WTC11 (cell line): ENCODE measurements at regions not wholly inside any gene's neighbourhood (a gene's known extent, or its start where the extent isn't known, plus 50 kb on each side); places are given as distances from the start of the nearest gene placed in this dataset.

Experiments
- ATAC-seq: fragments of 200-7000 bp; cut with Tn5 transposase; 2 replicates; pipeline ENCODE4 v1.10.0; 2021; ENCODE audit warnings: mild to moderate bottlenecking, moderate library complexity
- CTCF ChIA-PET: fragments of 300-600 bp; sonication (Branson Sonifier 250); formaldehyde crosslinking; loops from one replicate; lab custom pipeline; 2021; ENCODE audit warnings: antibody characterized with exemption; lab: Charles Lee
- POLR2A ChIA-PET: fragments of 350-600 bp; sonication (Branson Sonifier 250); formaldehyde crosslinking; loops from one replicate; lab custom pipeline; 2021; ENCODE audit warnings: antibody characterized with exemption; lab: Charles Lee
- DNase-seq: peaks from one replicate; pipeline ENCODE4 v3.0.0; 2021; ENCODE audit warnings: low spot score
- H3K27ac Mint-ChIP-seq: 2 replicates; pipeline ENCODE4 v1.8.0; 2021; ENCODE audit warnings: mixed read lengths
- H3K27me3 Mint-ChIP-seq: 2 replicates; pipeline ENCODE4 v1.8.0; 2021; ENCODE audit warnings: low read depth, mild to moderate bottlenecking, moderate library complexity, mixed read lengths
- H3K36me3 Mint-ChIP-seq: 2 replicates; pipeline ENCODE4 v1.8.0; 2021; ENCODE audit warnings: mixed read lengths
- H3K4me1 Mint-ChIP-seq: 2 replicates; pipeline ENCODE4 v1.8.0; 2022; ENCODE audit warnings: mixed read lengths
- H3K4me3 Mint-ChIP-seq: 2 replicates; pipeline ENCODE4 v1.8.0; 2021; ENCODE audit warnings: mild to moderate bottlenecking, moderate library complexity, mixed read lengths
- H3K9me3 Mint-ChIP-seq: 2 replicates; pipeline ENCODE4 v1.8.0; 2021; ENCODE audit warnings: mixed read lengths
- CREB1 ChIP-seq: sonication (generic); formaldehyde crosslinking; IDR thresholded peaks from 2 replicates; pipeline ENCODE4 v1.8.0; 2023; ENCODE audit warnings: mild to moderate bottlenecking, missing genetic modification reagents
- CREM ChIP-seq: sonication (generic); formaldehyde crosslinking; IDR thresholded peaks from 2 replicates; pipeline ENCODE4 v1.8.1; 2022; ENCODE audit warnings: mild to moderate bottlenecking, missing genetic modification reagents, moderate library complexity
- E2F1 ChIP-seq: sonication (generic); formaldehyde crosslinking; IDR thresholded peaks from 2 replicates; pipeline ENCODE4 v1.8.0; 2022; ENCODE audit warnings: mild to moderate bottlenecking, missing genetic modification reagents
- E2F5 ChIP-seq: sonication (generic); formaldehyde crosslinking; IDR thresholded peaks from 2 replicates; pipeline ENCODE4 v1.8.1; 2022; ENCODE audit warnings: mild to moderate bottlenecking, moderate library complexity, missing genetic modification reagents
- ELF4 ChIP-seq: sonication (generic); formaldehyde crosslinking; IDR thresholded peaks from 2 replicates; pipeline ENCODE4 v1.8.1; 2022; ENCODE audit warnings: low read depth, mild to moderate bottlenecking, moderate library complexity, missing genetic modification reagents
- ETV6 ChIP-seq: sonication (generic); formaldehyde crosslinking; IDR thresholded peaks from 2 replicates; pipeline ENCODE4 v1.8.1; 2022; ENCODE audit warnings: mild to moderate bottlenecking, missing genetic modification reagents
- IRF1 ChIP-seq: sonication (generic); formaldehyde crosslinking; IDR thresholded peaks from 2 replicates; pipeline ENCODE4 v1.8.0; 2023; ENCODE audit warnings: missing genetic modification reagents
- MXD4 ChIP-seq: fragments of 250-450 bp; sonication (Bioruptor Pico); IDR thresholded peaks from 2 replicates; pipeline ENCODE4 v1.8.0; 2021; ENCODE audit warnings: mild to moderate bottlenecking, moderate library complexity, borderline replicate concordance
- NFE2L1 ChIP-seq: sonication (generic); formaldehyde crosslinking; IDR thresholded peaks from 2 replicates; pipeline ENCODE4 v1.8.1; 2023; ENCODE audit warnings: missing genetic modification reagents
- OVOL2 ChIP-seq: fragments of 250-450 bp; sonication (Bioruptor Pico); IDR thresholded peaks from 2 replicates; pipeline ENCODE4 v1.9.0; 2021; ENCODE audit warnings: mild to moderate bottlenecking, borderline replicate concordance
- PREB ChIP-seq: sonication (generic); formaldehyde crosslinking; IDR thresholded peaks from 2 replicates; pipeline ENCODE4 v1.8.1; 2022; ENCODE audit warnings: mild to moderate bottlenecking, missing genetic modification reagents, moderate library complexity, borderline replicate concordance
- PRRX2 ChIP-seq: fragments of 250-450 bp; sonication (Bioruptor Pico); IDR thresholded peaks from 2 replicates; pipeline ENCODE4 v1.8.0; 2021; ENCODE audit warnings: mild to moderate bottlenecking
- RELA ChIP-seq: sonication (generic); formaldehyde crosslinking; IDR thresholded peaks from 2 replicates; pipeline ENCODE4 v1.8.1; 2022; ENCODE audit warnings: missing genetic modification reagents, mild to moderate bottlenecking, borderline replicate concordance
- RORB ChIP-seq: fragments of 250-450 bp; sonication (Bioruptor Pico); IDR thresholded peaks from 2 replicates; pipeline ENCODE4 v1.9.0; 2021; ENCODE audit warnings: mild to moderate bottlenecking
- SMAD3 ChIP-seq: sonication (generic); formaldehyde crosslinking; IDR thresholded peaks from 2 replicates; pipeline ENCODE4 v1.8.0; 2022; ENCODE audit warnings: missing genetic modification reagents, mild to moderate bottlenecking, borderline replicate concordance
- SMAD4 ChIP-seq: sonication (generic); formaldehyde crosslinking; IDR thresholded peaks from 2 replicates; pipeline ENCODE4 v1.8.0; 2022; ENCODE audit warnings: mild to moderate bottlenecking, missing genetic modification reagents
- SP1 ChIP-seq: sonication (generic); formaldehyde crosslinking; conservative IDR thresholded peaks from 2 replicates; pipeline ENCODE4 v1.8.1; 2022; ENCODE audit warnings: missing genetic modification reagents
- TCF7 ChIP-seq: sonication (generic); formaldehyde crosslinking; IDR thresholded peaks from 2 replicates; pipeline ENCODE4 v1.8.0; 2022; ENCODE audit warnings: mild to moderate bottlenecking, low read depth, missing genetic modification reagents, moderate library complexity
- TEAD4 ChIP-seq: sonication (generic); formaldehyde crosslinking; IDR thresholded peaks from 2 replicates; pipeline ENCODE4 v1.8.0; 2022; ENCODE audit warnings: mild to moderate bottlenecking, missing genetic modification reagents
- USF1 ChIP-seq: sonication (generic); formaldehyde crosslinking; IDR thresholded peaks from 2 replicates; pipeline ENCODE4 v1.8.0; 2022; ENCODE audit warnings: mild to moderate bottlenecking, missing genetic modification reagents
- ZNF263 ChIP-seq: sonication (generic); formaldehyde crosslinking; IDR thresholded peaks from 2 replicates; pipeline ENCODE4 v1.8.1; 2022; ENCODE audit warnings: low read depth, mild to moderate bottlenecking, moderate library complexity, missing genetic modification reagents
- ZNF416 ChIP-seq: fragments of 250-450 bp; sonication (Bioruptor Pico); IDR thresholded peaks from 2 replicates; pipeline ENCODE4 v1.9.0; 2021; ENCODE audit warnings: mild to moderate bottlenecking, inconsistent platforms

- TF ChIP-seq TEAD4 (CRISPR knock-in tag) (no peak), PREB (no peak), RELA (no peak), CREM (CRISPR knock-in tag) (no peak), TCF7 (no peak), OVOL2 (CRISPR knock-in tag) (no peak)
Observed at GRCh38 chr3:72102112-72102616, 317.2 kb upstream of the PROK2 start (continued).

- Mint-ChIP-seq H3K4me3 (no peak overlapping the region), H3K27ac (no peak overlapping the region), H3K4me1 (peaks cover 21% of the 10 kb centered on the region), H3K27me3 (peaks cover 32% of the 10 kb centered on the region), H3K36me3 (no peaks in the 10 kb centered on the region; the same call in 1 of the 2 replicates), H3K9me3 (no peaks in the 10 kb centered on the region)
- ATAC-seq: no peak
- ChIA-PET POLR2A (no interaction called here), CTCF (interaction anchor here (1.7 kb wide), 1 partner anchor 146 kb away, joined by 7 read pairs; no protein-coding TSS in a partner anchor)
- TF ChIP-seq OVOL2 (CRISPR knock-in tag) (no peak), IRF1 (no peak), TCF7 (no peak), SMAD4 (no peak), USF1 (no peak), E2F1 (no peak), RORB (CRISPR knock-in tag) (no peak), ETV6 (CRISPR knock-in tag) (no peak), PRRX2 (CRISPR knock-in tag) (no peak), ZNF416 (CRISPR knock-in tag) (no peak), ZNF263 (no peak), CREB1 (CRISPR knock-in tag) (no peak), SMAD3 (CRISPR knock-in tag) (no peak), E2F5 (CRISPR knock-in tag) (no peak), NFE2L1 (CRISPR knock-in tag) (no peak), ELF4 (no peak), MXD4 (CRISPR knock-in tag) (no peak)
- DNase-seq: no peak
Observed at GRCh38 chr3:72101494-72101893, 316.5 kb upstream of the PROK2 start.

GRCh38 chr3:72100601-72101187 lies 315.7 kb upstream of the PROK2 start:
- Mint-ChIP-seq H3K9me3 (no peaks in the 10 kb centered on the region), H3K4me1 (peaks cover 21% of the 10 kb centered on the region), H3K27me3 (peaks cover 32% of the 10 kb centered on the region), H3K27ac (no peak overlapping the region), H3K36me3 (no peaks in the 10 kb centered on the region; the same call in 1 of the 2 replicates), H3K4me3 (peak overlapping the region; percentile 80)
- POLR2A ChIA-PET: no interaction called here
- ATAC-seq: peak; percentile 71
- TF ChIP-seq SP1 (CRISPR knock-in tag): 0 out of 2 replicates have a peak, but pooled peaks have one; percentile 39
- TF ChIP-seq ZNF263: no peak
- TF ChIP-seq, all 79 proteins: peak for 1
- peak; percentile 79 for DNase-seq
- CTCF ChIA-PET: interaction anchor here (1.0 to 1.7 kb wide), 3 partner anchors 18 to 170 kb away, joined by 4 to 7 read pairs (median 4); no protein-coding TSS in a partner anchor
